K562 (cell line): ENCODE measurements at regions not wholly inside any gene's neighbourhood (a gene's known extent, or its start where the extent isn't known, plus 50 kb on each side); places are given as distances from the start of the nearest gene placed in this dataset.

ENCODE experiments used
- ATAC-seq: fragments of 200-7000 bp; cut with Tn5 transposase; 3 replicates; pipeline ENCODE4 v1.9.1; 2020; ENCODE audit warnings: moderate library complexity
- BruUV-seq: library from RNA; stranded (reverse); fragments of 400-500 nt; replicated peaks from 2 replicates; lab custom pipeline; 2021; lab: Mats Ljungman, UMichigan
- CTCF ChIA-PET: fragments of 300-600 bp; formaldehyde crosslinking; extraction: SDS; loops from one replicate; lab custom pipeline; 2021; ENCODE audit warnings: low intra/inter-chr PET ratio; lab: Yijun Ruan, JAX
- POLR2A ChIA-PET: fragments of 300-600, 350-650 bp; sonication (Branson Sonifier 250); formaldehyde crosslinking; extraction: SDS; loops from one replicate; lab custom pipeline; 2021; ENCODE audit warnings: antibody characterized with exemption, inconsistent platforms; lab: Yijun Ruan, JAX
- DNase-seq, 4 experiments: peaks; one replicate each; pipeline versions ENCODE4 v3.0.0 to v3.0.0-alpha.2; 2011 to 2018; ENCODE audit warnings: low spot score in 3 of 4, mixed read lengths in 3 of 4; ENCODE audit errors: extremely low read depth in 1 of 4
- FAIRE-seq: peaks from 2 replicates; lab custom pipeline; 2011; peaks lifted over from hg19 to GRCh38; lab: Jason Lieb, UNC
- H2AFZ ChIP-seq: 2 replicates; pipeline ENCODE4 v1.6.0; 2011; ENCODE audit warnings: low read depth, low read length, control low read depth, inconsistent platforms
- H3K27ac ChIP-seq: fragments of 200-600 bp; 3 replicates; pipeline ENCODE4 v1.8.0; 2011; ENCODE audit warnings: low read depth, mild to moderate bottlenecking, control low read depth, inconsistent platforms, low read length, moderate library complexity, mixed read lengths; ENCODE audit errors: extremely low read depth
- H3K27me3 ChIP-seq, 2 experiments: fragments of 300-600 bp in 1 of 2; 2 replicates in 1 of 2; 3 replicates in 1 of 2; pipeline versions ENCODE4 v1.6.0 to v1.8.0; 2011; ENCODE audit warnings: inconsistent platforms in 2 of 2, low read length in 2 of 2, mild to moderate bottlenecking in 1 of 2, mixed read lengths in 1 of 2, moderate library complexity in 1 of 2; ENCODE audit not compliant: control insufficient read depth in 2 of 2, insufficient read depth in 2 of 2
- H3K36me3 ChIP-seq: fragments of 300-600 bp; 3 replicates; pipeline ENCODE4 v1.8.0; 2011; ENCODE audit warnings: mild to moderate bottlenecking, low read length, inconsistent platforms; ENCODE audit not compliant: control insufficient read depth, insufficient read depth
- H3K4me1 ChIP-seq, 2 experiments: fragments of 200-600 bp in 1 of 2; replicated peaks in 1 of 2; 2 replicates in 1 of 2; 3 replicates in 1 of 2; pipeline versions ENCODE4 v1.5.1 to v1.8.0; 2011; ENCODE audit warnings: inconsistent platforms in 2 of 2, low read length in 2 of 2, mild to moderate bottlenecking in 1 of 2, mixed read lengths in 1 of 2, moderate library complexity in 1 of 2; ENCODE audit not compliant: control insufficient read depth in 2 of 2, insufficient read depth in 2 of 2
- H3K4me2 ChIP-seq: 2 replicates; pipeline ENCODE4 v1.6.1; 2011; ENCODE audit warnings: low read length, control low read depth, inconsistent platforms, mixed read lengths; ENCODE audit not compliant: insufficient read depth
- H3K4me3 ChIP-seq: fragments of 200-600 bp; sonication (generic), shearing (Covaris generic); 2 replicates; pipeline ENCODE4 v1.5.1; 2016; ENCODE audit warnings: control low read depth, inconsistent platforms
- H3K79me2 ChIP-seq: fragments of 200-600 bp; 3 replicates; pipeline ENCODE4 v1.8.0; 2011; ENCODE audit warnings: low read length, inconsistent platforms; ENCODE audit not compliant: control insufficient read depth, insufficient read depth
- H3K9ac ChIP-seq, 2 experiments: 2 replicates each; pipeline versions ENCODE4 v1.6.0 to v1.6.1; 2011; ENCODE audit warnings: low read depth in 2 of 2, low read length in 2 of 2, control low read depth in 1 of 2, inconsistent platforms in 1 of 2, mild to moderate bottlenecking in 1 of 2, mixed read lengths in 1 of 2; ENCODE audit not compliant: insufficient read depth in 1 of 2
- H3K9me1 ChIP-seq: one replicate; pipeline ENCODE4 v1.6.0; 2011; ENCODE audit warnings: inconsistent platforms, mild to moderate bottlenecking, low read length, moderate library complexity; ENCODE audit not compliant: control insufficient read depth, insufficient read depth
- H3K9me3 ChIP-seq: replicated peaks from 2 replicates; pipeline ENCODE4 v1.5.1; 2011; ENCODE audit warnings: low read depth, low read length, inconsistent platforms; ENCODE audit not compliant: control insufficient read depth, insufficient read depth
- H4K20me1 ChIP-seq: replicated peaks from 2 replicates; pipeline ENCODE4 v1.6.1; 2011; ENCODE audit warnings: low read length, inconsistent platforms, mixed read lengths; ENCODE audit not compliant: control insufficient read depth, insufficient read depth
- NCOA6 ChIP-seq: fragments of 450-650 bp; IDR thresholded peaks from 2 replicates; pipeline ENCODE4 v1.6.1; 2017; ENCODE audit warnings: mild to moderate bottlenecking
- NFIC ChIP-seq: fragments of 450-650 bp; IDR thresholded peaks from 2 replicates; pipeline ENCODE4 v1.6.1; 2017; ENCODE audit warnings: mild to moderate bottlenecking, inconsistent platforms
- NUFIP1 ChIP-seq: fragments of 450-650 bp; IDR thresholded peaks from 2 replicates; pipeline ENCODE4 v1.6.1; 2018; ENCODE audit not compliant: partially characterized antibody
- POLR2B ChIP-seq: fragments of 450-650 bp; IDR thresholded peaks from 2 replicates; pipeline ENCODE4 v1.6.1; 2018; ENCODE audit warnings: low read depth; ENCODE audit not compliant: partially characterized antibody
- SLC30A9 ChIP-seq: fragments of 250-450 bp; sonication (Bioruptor Pico); IDR thresholded peaks from 2 replicates; pipeline ENCODE4 v1.8.0; 2022; ENCODE audit warnings: mild to moderate bottlenecking, moderate library complexity
- SREBF2 ChIP-seq: sonication (generic); formaldehyde crosslinking; IDR thresholded peaks from 2 replicates; pipeline ENCODE4 v1.4.0; 2020; ENCODE audit warnings: mild to moderate bottlenecking, missing genetic modification reagents
- THRA ChIP-seq: fragments of 450-650 bp; IDR thresholded peaks from 2 replicates; pipeline ENCODE4 v1.6.1; 2017; ENCODE audit warnings: mild to moderate bottlenecking, moderate library complexity
- THRB ChIP-seq: fragments of 450-650 bp; formaldehyde crosslinking; conservative IDR thresholded peaks from 2 replicates; pipeline ENCODE4 v1.4.0; 2022; ENCODE audit warnings: mild to moderate bottlenecking, missing genetic modification characterization
- ZBED1 ChIP-seq: IDR thresholded peaks from 2 replicates; pipeline ENCODE4 v1.6.1; 2014
- ZBTB5 ChIP-seq: fragments of 450-650 bp; IDR thresholded peaks from 2 replicates; pipeline ENCODE4 v1.6.1; 2017; ENCODE audit warnings: antibody characterized with exemption
- ZBTB7A ChIP-seq: IDR thresholded peaks from 2 replicates; pipeline ENCODE4 v1.6.1; 2011; ENCODE audit warnings: low read depth, mild to moderate bottlenecking, low read length, moderate library complexity, borderline replicate concordance; ENCODE audit not compliant: control insufficient read depth
- WGBS: fragments of 100-300 bp; shearing (Covaris generic); methylation state at CpG from one replicate; pipeline ENCODE4 v1.1.6; 2016; ENCODE audit warnings: low coverage, mixed read lengths; ENCODE audit not compliant: insufficient coverage; ENCODE audit errors: missing lambda C conversion rate; 5-methylcytosine and 5-hydroxymethylcytosine counted together
- in situ Hi-C: fragments of 300-500 bp; cut with MboI; formaldehyde crosslinking; loops from 4 replicates; pipeline ENCODE4 v1.15.0; 2018; ENCODE audit warnings: inconsistent platforms, mixed read lengths
- intact Hi-C: fragments of 100-400 bp; cut with micrococcal nuclease; formaldehyde crosslinking; loops from 2 replicates; pipeline ENCODE4 v1.14.2; 2022

DNA sequence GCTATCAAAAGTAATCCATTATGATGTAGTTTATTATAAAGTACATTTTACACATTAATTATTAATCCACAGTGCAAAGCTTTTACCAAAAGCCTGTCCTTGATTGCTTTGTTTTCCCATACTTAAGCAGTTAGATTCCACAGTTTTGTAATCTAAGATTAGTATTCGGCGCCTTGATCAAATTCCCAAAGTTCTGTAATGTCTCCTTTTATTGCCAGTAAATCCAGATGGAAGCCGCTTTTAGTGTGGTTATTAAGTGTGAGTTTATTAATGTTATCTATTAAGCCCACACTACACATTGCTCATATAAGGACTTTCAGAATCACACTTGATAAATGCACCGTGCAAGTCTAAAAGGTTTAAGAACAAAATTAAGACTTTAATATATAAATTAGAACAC lies 199.2 kb upstream of the PKN2 start:
- Histone ChIP-seq H2AFZ (no peak overlapping the region), H3K9ac (no peak overlapping the region), H3K27ac (no peak overlapping the region), H4K20me1 (no peaks in the 10 kb centered on the region), H3K4me3 (no peak overlapping the region), H3K4me2 (no peak overlapping the region), H3K4me1 (no peaks in the 10 kb centered on the region), H3K79me2 (no peaks in the 10 kb centered on the region), H3K9me1 (no peaks in the 10 kb centered on the region), H3K27me3 (no peaks in the 10 kb centered on the region), H3K36me3 (no peaks in the 10 kb centered on the region), H3K9me3 (no peaks in the 10 kb centered on the region)
- 0% methylated on average over 4 of the region's 4 CpGs for WGBS
- DNase-seq (no peak), ATAC-seq (no peak), FAIRE-seq (no peak)
- TF ChIP-seq ZBTB7A (no peak), SLC30A9 (CRISPR knock-in tag) (no peak), NUFIP1 (no peak), POLR2B (no peak), ZBED1 (no peak), THRA (no peak), SREBF2 (CRISPR knock-in tag) (no peak), NCOA6 (no peak), NFIC (no peak), ZBTB5 (no peak), THRB (CRISPR knock-in tag) (no peak)
- POLR2A ChIA-PET = no interaction called here
- CTCF ChIA-PET = no interaction called here
- no TSS peak for BruUV-seq
- intact Hi-C loops (no loop called here), in situ Hi-C loops (no loop called here)
